ENCODE measurements at regions not wholly inside any gene's neighbourhood (a gene's known extent, or its start where the extent isn't known, plus 50 kb on each side); places are given as distances from the start of the nearest gene placed in this dataset.

DNA sequence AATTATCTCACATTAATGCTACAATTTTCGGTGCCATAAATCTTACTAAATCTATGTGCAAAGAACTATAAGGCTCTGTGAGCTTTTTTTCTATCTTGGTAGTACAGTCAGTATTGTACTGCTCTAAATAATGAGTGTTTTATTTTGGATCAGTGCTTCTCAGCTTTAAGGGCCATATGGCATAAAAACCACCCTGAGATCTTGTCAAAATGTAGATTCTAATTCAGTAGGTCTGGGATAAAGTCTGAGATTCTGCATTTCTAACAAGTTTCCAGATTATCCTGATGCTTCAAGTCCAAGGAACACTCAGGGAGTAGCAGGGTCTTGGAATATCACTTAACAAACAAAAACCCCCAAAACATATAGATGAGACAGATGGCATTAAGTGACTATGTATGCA, 486.5 kb downstream of the GRXCR1 start:
- DNase-seq (ENCODE audit: low read depth): no peak
- no peak for TF ChIP-seq CTCF (IDR thresholded peaks at IDR 0.05; ENCODE audit: insufficient read depth, low read length)
- H3K4me3 ChIP-seq (ENCODE audit: low read depth, low read length): no peak overlapping the region

- TF ChIP-seq CTCF (IDR thresholded peaks at IDR 0.05; ENCODE audit: insufficient read depth, low read length): no peak
- H3K4me3 ChIP-seq (ENCODE audit: low read depth, low read length): no peak overlapping the region
- DNase-seq (ENCODE audit: low read depth): no peak
Observed at GRCh38 chr4:43380093-43380492, 487.6 kb downstream of the GRXCR1 start.

DNA sequence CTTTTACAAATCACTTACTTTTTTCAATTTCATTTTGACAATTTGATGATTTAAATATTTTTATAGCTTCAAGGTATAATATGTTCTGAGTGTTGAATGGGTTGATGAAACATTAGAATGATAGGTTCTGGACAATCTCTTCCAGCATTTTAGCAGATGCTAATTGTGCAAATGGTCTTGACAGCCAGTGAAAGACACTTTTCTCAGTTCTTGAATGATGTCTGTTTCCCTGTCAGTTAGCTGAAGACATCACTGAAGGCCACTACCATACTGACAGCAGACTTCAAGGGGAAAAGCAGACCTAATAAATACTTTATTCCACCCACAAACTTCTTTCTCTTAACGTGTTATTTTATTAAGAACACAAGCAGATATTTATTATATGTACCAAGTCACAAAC, 498.6 kb downstream of the GRXCR1 start:
- DNase-seq (ENCODE audit: low read depth): no peak
- TF ChIP-seq CTCF (IDR thresholded peaks at IDR 0.05; ENCODE audit: insufficient read depth, low read length): no peak

GRCh38 chr4:43394976-43395375, 502.5 kb downstream of the GRXCR1 start:
- no peak for TF ChIP-seq CTCF (IDR thresholded peaks at IDR 0.05; ENCODE audit: insufficient read depth, low read length)
- no peak overlapping the region for H3K4me3 ChIP-seq (ENCODE audit: low read depth, low read length)
- DNase-seq (ENCODE audit: low read depth): peak; percentile 25

More for the DNA sequence above, 498.6 kb downstream of the GRXCR1 start:
- H3K4me3 ChIP-seq (ENCODE audit: low read depth, low read length): no peak overlapping the region

GRCh38 chr4:43399726-43400125, 507.2 kb downstream of the GRXCR1 start:
- no peak for TF ChIP-seq CTCF (IDR thresholded peaks at IDR 0.05; ENCODE audit: insufficient read depth, low read length)
- no peak for DNase-seq (ENCODE audit: low read depth)
- H3K4me3 ChIP-seq (ENCODE audit: low read depth, low read length): no peak overlapping the region

DNA sequence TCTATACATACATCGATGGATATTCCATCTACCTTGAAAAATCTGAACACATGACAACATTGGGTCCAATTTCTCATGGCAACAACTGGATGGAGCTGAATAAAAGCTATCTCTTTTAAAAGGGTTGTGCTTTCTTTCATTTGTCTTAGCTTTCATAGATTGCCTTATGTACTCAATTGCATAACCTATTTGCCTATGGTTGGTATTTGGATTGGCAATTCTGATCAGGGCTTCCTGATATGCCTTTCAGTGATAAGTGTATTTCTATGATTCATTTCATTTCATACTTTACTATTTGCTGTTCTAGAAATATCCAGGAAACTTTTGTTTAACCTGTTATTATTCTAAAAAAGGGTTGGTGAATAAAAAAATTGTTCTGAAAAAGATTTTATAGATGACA, 509.9 kb downstream of the GRXCR1 start:
- no peak for DNase-seq (ENCODE audit: low read depth)
- no peak overlapping the region for H3K4me3 ChIP-seq (ENCODE audit: low read depth, low read length)
- TF ChIP-seq CTCF (IDR thresholded peaks at IDR 0.05; ENCODE audit: insufficient read depth, low read length): no peak

GRCh38 chr4:43410636-43411035, 518.1 kb downstream of the GRXCR1 start:
- DNase-seq (ENCODE audit: low read depth): no peak
- TF ChIP-seq CTCF (IDR thresholded peaks at IDR 0.05; ENCODE audit: insufficient read depth, low read length): no peak

More at GRCh38 chr4:43410636-43411035, 518.1 kb downstream of the GRXCR1 start:
- no peak overlapping the region for H3K4me3 ChIP-seq (ENCODE audit: low read depth, low read length)
